GM12891 (cell line): ENCODE measurements at regions not wholly inside any gene's neighbourhood (a gene's known extent, or its start where the extent isn't known, plus 50 kb on each side); places are given as distances from the start of the nearest gene placed in this dataset.
"Not testable (repeated sequence)": the region's sequence is repeated elsewhere in the genome, so short reads cannot be mapped to it uniquely, and the experiment has no call there.

Experiments
- DNase-seq: peaks from one replicate; pipeline ENCODE4 v3.0.0; 2011; ENCODE audit warnings: low spot score; ENCODE audit not compliant: insufficient read length
- FAIRE-seq: peaks from 2 replicates; lab custom pipeline; 2011; peaks lifted over from hg19 to GRCh38; lab: Jason Lieb, UNC
- PAX5 ChIP-seq: IDR thresholded peaks from 2 replicates; pipeline ENCODE4 v1.6.1; 2011; ENCODE audit warnings: low read length, moderate library complexity, mild to moderate bottlenecking; ENCODE audit not compliant: insufficient read depth, severe bottlenecking
- POLR2A ChIP-seq: IDR thresholded peaks from 2 replicates; pipeline ENCODE4 v1.6.1; 2011; ENCODE audit warnings: low read depth, low read length, control low read depth
- POLR2AphosphoS5 ChIP-seq: IDR thresholded peaks from 2 replicates; pipeline ENCODE4 v1.6.1; 2011; ENCODE audit warnings: low read depth, low read length, control low read depth
- POU2F2 ChIP-seq: IDR thresholded peaks from 2 replicates; pipeline ENCODE4 v1.6.1; 2011; ENCODE audit warnings: low read depth, mild to moderate bottlenecking, control low read depth, low read length, moderate library complexity
- SPI1 ChIP-seq: IDR thresholded peaks from 2 replicates; pipeline ENCODE4 v1.6.1; 2011; ENCODE audit warnings: low read depth, low read length, control low read depth
- TAF1 ChIP-seq: IDR thresholded peaks from 2 replicates; pipeline ENCODE4 v1.6.1; 2011; ENCODE audit warnings: low read depth, low read length, control low read depth

GRCh38 chr16:54748611-54749190, 182.0 kb upstream of the IRX5 start:
- DNase-seq = no peak
- FAIRE-seq = no peak
- no peak for TF ChIP-seq SPI1
- TF ChIP-seq POLR2A = no peak
- no peak for TF ChIP-seq PAX5
- no peak for TF ChIP-seq TAF1
- TF ChIP-seq POU2F2 = no peak
- no peak for TF ChIP-seq POLR2AphosphoS5

- DNase-seq = no peak
- TF ChIP-seq SPI1 (no peak), POLR2AphosphoS5 (no peak), PAX5 (no peak), POLR2A (no peak), TAF1 (no peak), POU2F2 (no peak)
- FAIRE-seq = no peak
These were observed 184.1 kb upstream of the IRX5 start for GRCh38 chr16:54746596-54746995.

DNA sequence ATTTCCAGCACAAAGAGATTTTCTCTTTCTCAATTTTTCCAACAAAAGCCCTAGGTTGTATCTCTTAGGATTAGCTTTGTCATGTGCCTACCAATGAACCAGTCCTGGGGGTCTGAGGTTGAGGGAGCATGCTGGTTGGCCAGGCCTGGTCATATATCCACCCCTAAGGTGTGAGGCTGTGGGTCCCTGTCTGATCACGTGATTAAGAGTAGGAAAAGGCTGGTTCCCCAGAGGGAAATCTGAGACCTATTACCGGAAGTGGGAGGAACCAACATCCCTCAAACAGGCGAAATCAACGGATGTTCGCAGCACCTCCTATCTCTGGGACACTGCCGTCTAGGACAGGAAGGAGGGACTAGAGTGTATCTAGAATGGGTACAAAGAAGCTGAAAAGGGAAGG, 185.7 kb upstream of the IRX5 start:
- FAIRE-seq (no peak), DNase-seq (no peak)
- no peak for TF ChIP-seq PAX5
- TF ChIP-seq SPI1 = no peak
- no peak for TF ChIP-seq POU2F2
- no peak for TF ChIP-seq POLR2AphosphoS5
- TF ChIP-seq POLR2A = no peak
- no peak for TF ChIP-seq TAF1

DNA sequence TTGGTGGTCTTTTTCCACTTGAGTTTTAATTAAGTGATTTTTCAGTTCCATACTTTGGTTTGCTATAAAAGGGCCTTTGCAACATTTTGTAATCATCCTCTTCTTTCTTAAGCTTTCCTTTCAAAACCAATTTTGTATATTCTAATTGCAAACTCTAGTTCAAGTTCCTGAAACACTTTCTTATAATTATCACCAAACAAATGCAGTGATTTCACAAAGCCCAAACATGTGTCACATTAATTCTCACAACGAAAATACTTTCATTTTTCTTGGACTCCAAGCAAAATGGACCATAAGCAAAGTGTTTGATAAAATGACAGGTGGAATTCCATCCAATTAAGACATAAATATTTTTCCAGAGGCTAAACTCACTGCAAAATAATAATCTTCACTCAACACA, 188.2 kb upstream of the IRX5 start:
- DNase-seq (no peak), FAIRE-seq (no peak)
- TF ChIP-seq TAF1 (no peak), POU2F2 (no peak), POLR2A (no peak), PAX5 (no peak), POLR2AphosphoS5 (no peak), SPI1 (no peak)

DNA sequence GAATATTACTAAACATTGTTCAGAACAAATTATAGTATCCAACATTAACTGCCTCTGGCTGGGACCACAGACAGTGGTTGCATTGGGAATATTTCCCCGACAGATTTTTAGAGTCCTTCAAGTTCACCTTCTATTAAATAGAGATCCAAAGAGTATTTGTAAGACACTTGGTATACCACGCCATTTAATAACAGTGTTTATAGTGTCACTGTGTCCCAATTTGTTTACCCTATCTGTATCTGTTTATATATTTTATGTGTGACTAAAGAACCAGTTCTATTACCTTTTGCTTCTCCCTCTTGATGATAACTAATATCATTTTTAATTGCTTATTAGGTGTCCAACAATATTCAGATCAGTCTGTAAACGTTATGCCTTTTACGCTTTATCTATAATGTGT, 191.3 kb upstream of the IRX5 start:
- FAIRE-seq = no peak
- TF ChIP-seq TAF1 (no peak), PAX5 (no peak), POU2F2 (no peak), POLR2A (no peak), SPI1 (no peak), POLR2AphosphoS5 (no peak)
- DNase-seq = no peak

GRCh38 chr16:54734156-54734555, 196.5 kb upstream of the IRX5 start:
- FAIRE-seq = no peak
- TF ChIP-seq TAF1 (no peak), SPI1 (no peak), POLR2AphosphoS5 (no peak), POU2F2 (no peak), PAX5 (no peak), POLR2A (no peak)
- DNase-seq = no peak

DNA sequence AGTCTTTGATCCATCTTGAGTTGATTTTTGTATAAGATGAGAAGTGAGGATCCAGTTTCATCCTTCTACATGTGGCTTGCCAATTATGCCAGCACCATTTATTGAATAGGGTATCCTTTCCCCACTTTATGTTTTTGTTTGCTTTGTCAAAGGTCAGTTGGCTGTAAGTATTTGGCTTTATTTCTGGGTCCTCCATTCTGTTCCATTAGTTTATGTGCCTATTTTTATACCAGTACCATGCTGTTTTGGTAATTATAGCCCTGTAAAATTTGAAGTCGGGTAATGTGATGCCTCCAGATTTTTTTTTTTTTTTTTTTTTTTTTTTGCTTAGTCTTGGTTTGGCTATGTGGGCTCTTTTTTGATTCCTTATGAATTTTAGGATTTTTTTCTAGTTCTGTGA, 203.0 kb upstream of the IRX5 start:
- not testable (repeated sequence) for DNase-seq, FAIRE-seq

DNA sequence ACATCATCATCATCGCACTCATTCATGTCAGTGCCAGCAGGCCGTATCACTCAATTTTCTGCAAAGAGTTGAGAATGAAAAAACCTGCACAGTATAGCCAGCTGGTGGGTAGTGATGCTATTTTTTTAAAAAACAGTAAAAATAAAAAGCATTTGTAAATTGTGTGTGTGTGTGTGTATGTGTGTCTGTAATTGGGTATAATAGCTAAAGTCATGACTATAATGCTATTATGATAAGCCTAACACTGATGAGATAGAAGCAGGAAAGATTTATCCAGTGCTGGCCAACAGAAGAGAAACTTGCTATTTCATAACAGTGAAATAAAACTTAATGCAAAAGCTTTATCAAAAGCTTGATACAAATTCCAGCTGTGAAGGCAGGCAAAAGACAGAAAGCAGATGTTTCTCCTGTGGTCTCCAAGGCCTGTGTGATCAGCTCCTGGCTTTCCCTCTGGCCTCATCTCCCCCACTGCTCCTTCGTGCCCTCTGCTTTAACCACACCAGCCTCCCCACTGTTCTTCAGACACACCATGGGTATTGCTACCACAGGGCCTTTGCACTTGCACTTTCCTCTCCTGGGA, 206.2 kb upstream of the IRX5 start:
- DNase-seq = no peak
- TF ChIP-seq POLR2AphosphoS5 (no peak), POLR2A (no peak), PAX5 (no peak), TAF1 (no peak), POU2F2 (no peak), SPI1 (no peak)
- no peak for FAIRE-seq

DNA sequence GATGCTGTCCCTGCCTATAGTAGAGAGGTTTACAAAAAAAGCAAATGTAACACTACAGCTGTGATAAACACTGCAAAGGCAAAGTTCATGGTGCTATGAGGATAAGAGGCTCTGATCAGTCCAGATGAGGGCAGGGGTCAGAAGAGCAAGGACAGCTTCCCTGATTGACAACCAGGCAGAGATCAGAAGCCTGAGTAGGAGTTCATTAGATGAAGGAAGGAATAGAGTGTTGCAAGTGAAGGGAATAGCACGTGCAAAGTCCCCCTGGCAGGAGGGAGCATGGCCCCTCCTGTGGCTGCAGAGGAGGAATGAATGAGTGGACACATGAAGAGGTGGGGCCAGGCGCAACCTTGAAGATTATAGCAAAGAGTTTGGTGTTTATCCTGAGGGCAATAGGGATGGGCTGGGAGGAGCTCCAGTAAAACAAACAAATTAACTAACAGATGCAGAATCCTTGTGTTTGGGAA, 208.4 kb upstream of the IRX5 start:
- DNase-seq = no peak
- FAIRE-seq = no peak
- TF ChIP-seq TAF1 = no peak
- TF ChIP-seq PAX5 = no peak
- no peak for TF ChIP-seq POLR2AphosphoS5
- TF ChIP-seq POU2F2 = no peak

DNA sequence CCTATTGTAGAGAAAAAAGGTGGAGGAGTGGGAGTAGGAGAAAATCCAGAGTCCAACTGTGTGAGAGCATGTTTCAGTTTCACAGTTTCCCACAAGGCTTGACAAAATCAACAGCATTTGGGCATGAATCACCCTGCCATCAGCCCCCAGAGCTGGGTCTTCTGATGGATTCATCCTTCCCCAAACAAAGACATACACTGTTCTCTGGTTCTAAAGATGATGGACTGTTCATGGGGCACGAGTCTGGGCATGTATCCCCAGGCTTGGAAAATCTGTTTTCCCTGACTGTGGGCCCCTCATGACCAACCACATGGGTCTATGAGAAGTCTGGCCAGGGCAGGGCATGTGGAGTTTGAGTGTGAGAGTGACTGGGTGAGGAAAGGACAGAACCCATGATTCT, 210.4 kb upstream of the IRX5 start:
- DNase-seq (no peak), FAIRE-seq (no peak)
- no peak for TF ChIP-seq POLR2AphosphoS5
- TF ChIP-seq PAX5 = no peak
- no peak for TF ChIP-seq POLR2A
- TF ChIP-seq SPI1 = 0 out of 2 replicates have a peak, but pooled peaks have one; percentile 7

DNA sequence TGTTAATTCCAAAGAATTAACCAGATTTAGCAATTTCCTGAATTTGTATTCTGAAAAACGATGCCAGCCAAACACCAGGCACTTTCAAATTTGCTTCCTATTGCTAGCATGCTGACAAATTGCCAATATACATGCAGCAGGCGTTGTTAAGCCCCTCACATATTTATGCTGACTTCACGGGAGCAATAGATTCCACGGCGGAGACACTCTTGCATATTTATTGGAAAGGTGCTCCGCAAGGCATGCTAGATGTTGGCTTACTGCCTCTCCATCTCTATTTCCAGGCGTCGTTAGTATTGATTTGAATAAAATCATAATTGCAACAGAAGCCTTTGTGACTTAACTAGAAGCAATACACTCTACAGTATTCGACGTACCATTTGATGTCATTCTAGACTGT, 211.0 kb upstream of the IRX5 start:
- TF ChIP-seq POLR2A = no peak
- no peak for TF ChIP-seq PAX5
- no peak for TF ChIP-seq SPI1
- TF ChIP-seq POU2F2 = no peak
- DNase-seq (no peak), FAIRE-seq (no peak)
